H9 (cell line): ENCODE measurements at regions not wholly inside any gene's neighbourhood (a gene's known extent, or its start where the extent isn't known, plus 50 kb on each side); places are given as distances from the start of the nearest gene placed in this dataset.

Source experiments
- DNase-seq: peaks from one replicate; pipeline ENCODE4 v3.0.0-alpha.2; 2017
- H2AFZ ChIP-seq: one replicate; pipeline ENCODE4 v1.6.1; 2013; ENCODE audit warnings: mild to moderate bottlenecking, low read length, control low read depth, moderate library complexity
- H2AK5ac ChIP-seq: 2 replicates; pipeline ENCODE4 v1.6.1; 2013; ENCODE audit warnings: low read length, control low read depth, mixed read lengths; ENCODE audit not compliant: insufficient read length
- H2BK120ac ChIP-seq: one replicate; pipeline ENCODE4 v1.6.1; 2013; ENCODE audit warnings: low read depth, mild to moderate bottlenecking, low read length, control low read depth, inconsistent platforms; ENCODE audit not compliant: poor library complexity, severe bottlenecking
- H2BK12ac ChIP-seq: 2 replicates; pipeline ENCODE4 v1.6.1; 2013; ENCODE audit warnings: low read length, control low read depth, mixed read lengths, low read depth; ENCODE audit not compliant: insufficient read length
- H2BK15ac ChIP-seq: 2 replicates; pipeline ENCODE4 v1.6.1; 2013; ENCODE audit warnings: low read depth, low read length, control low read depth
- H2BK20ac ChIP-seq: one replicate; pipeline ENCODE4 v1.6.1; 2013; ENCODE audit warnings: low read depth, mild to moderate bottlenecking, low read length, control low read depth, inconsistent platforms; ENCODE audit not compliant: poor library complexity, severe bottlenecking
- H2BK5ac ChIP-seq: 2 replicates; pipeline ENCODE4 v1.6.1; 2013; ENCODE audit warnings: low read length, control low read depth, mixed read lengths; ENCODE audit not compliant: insufficient read length
- H3K14ac ChIP-seq: 2 replicates; pipeline ENCODE4 v1.6.1; 2013; ENCODE audit warnings: low read length, control low read depth; ENCODE audit not compliant: insufficient read depth
- H3K18ac ChIP-seq: 2 replicates; pipeline ENCODE4 v1.6.1; 2013; ENCODE audit warnings: low read depth, mild to moderate bottlenecking, mixed read lengths, low read length, control low read depth; ENCODE audit not compliant: insufficient read length
- H3K23ac ChIP-seq: 2 replicates; pipeline ENCODE4 v1.6.1; 2013; ENCODE audit warnings: low read length, control low read depth, mixed read lengths, low read depth; ENCODE audit not compliant: insufficient read length
- H3K23me2 ChIP-seq: 2 replicates; pipeline ENCODE4 v1.6.1; 2013; ENCODE audit warnings: low read depth, mild to moderate bottlenecking, mixed read lengths, low read length, control low read depth; ENCODE audit not compliant: insufficient read length, poor library complexity, severe bottlenecking
- H3K27ac ChIP-seq: 2 replicates; pipeline ENCODE4 v1.5.1; 2013; ENCODE audit warnings: low read length, control low read depth, mixed read lengths, low read depth; ENCODE audit not compliant: insufficient read length
- H3K27me3 ChIP-seq: 2 replicates; pipeline ENCODE4 v1.6.1; 2013; ENCODE audit warnings: low read length, control low read depth, inconsistent platforms; ENCODE audit not compliant: insufficient read depth
- H3K4ac ChIP-seq: 2 replicates; pipeline ENCODE4 v1.6.1; 2013; ENCODE audit warnings: low read depth, mild to moderate bottlenecking, control low read depth, inconsistent platforms, low read length, moderate library complexity
- H3K4me1 ChIP-seq: 2 replicates; pipeline ENCODE4 v1.6.1; 2013; ENCODE audit warnings: low read length, control low read depth, inconsistent platforms; ENCODE audit not compliant: insufficient read depth
- H3K4me2 ChIP-seq: 2 replicates; pipeline ENCODE4 v1.6.1; 2013; ENCODE audit warnings: low read length, control low read depth, mixed read lengths; ENCODE audit not compliant: insufficient read length, insufficient read depth
- H3K56ac ChIP-seq: 2 replicates; pipeline ENCODE4 v1.6.1; 2013; ENCODE audit warnings: low read depth, mild to moderate bottlenecking, mixed read lengths, low read length, control low read depth; ENCODE audit not compliant: insufficient read length
- H3K79me1 ChIP-seq: 2 replicates; pipeline ENCODE4 v1.6.1; 2013; ENCODE audit warnings: low read depth, mild to moderate bottlenecking, moderate library complexity, low read length, control low read depth, inconsistent platforms; ENCODE audit not compliant: insufficient read depth, poor library complexity, severe bottlenecking
- H3K79me2 ChIP-seq: 2 replicates; pipeline ENCODE4 v1.6.1; 2013; ENCODE audit warnings: low read length, control low read depth, inconsistent platforms; ENCODE audit not compliant: insufficient read depth
- H3K9ac ChIP-seq: 2 replicates; pipeline ENCODE4 v1.6.1; 2013; ENCODE audit warnings: low read length, control low read depth, mixed read lengths; ENCODE audit not compliant: insufficient read length; ENCODE audit errors: extremely low read depth
- H3K9me3 ChIP-seq: one replicate; pipeline ENCODE4 v1.6.1; 2013; ENCODE audit warnings: low read depth, low read length, inconsistent platforms; ENCODE audit not compliant: control insufficient read depth
- H3T11ph ChIP-seq: one replicate; pipeline ENCODE4 v1.6.1; 2013; ENCODE audit warnings: mild to moderate bottlenecking, low read length, control low read depth, inconsistent platforms
- H4K20me1 ChIP-seq: one replicate; pipeline ENCODE4 v1.6.1; 2013; ENCODE audit not compliant: control insufficient read depth, insufficient read length, insufficient read depth
- H4K5ac ChIP-seq: 2 replicates; pipeline ENCODE4 v1.6.1; 2013; ENCODE audit warnings: low read depth, mild to moderate bottlenecking, mixed read lengths, low read length, control low read depth; ENCODE audit not compliant: insufficient read length
- H4K8ac ChIP-seq: replicated peaks from 2 replicates; pipeline ENCODE4 v1.6.1; 2013; ENCODE audit warnings: low read length, control low read depth, mixed read lengths, low read depth; ENCODE audit not compliant: insufficient read length
- H4K91ac ChIP-seq: 2 replicates; pipeline ENCODE4 v1.6.1; 2013; ENCODE audit warnings: low read depth, mild to moderate bottlenecking, moderate library complexity, mixed read lengths, low read length, control low read depth; ENCODE audit not compliant: insufficient read length
- H3K27ac Mint-ChIP-seq, 3 experiments: 2 replicates in 2 of 3; 3 replicates in 1 of 3; pipeline ENCODE4 v1.8.0; 2020 to 2021; ENCODE audit warnings: mixed read lengths in 3 of 3, mild to moderate bottlenecking in 1 of 3, moderate library complexity in 1 of 3
- H3K27me3 Mint-ChIP-seq: 2 replicates; pipeline ENCODE4 v1.8.0; 2021; ENCODE audit warnings: low read depth, mild to moderate bottlenecking, moderate library complexity, mixed read lengths
- H3K36me3 Mint-ChIP-seq, 3 experiments: 2 replicates in 2 of 3; 3 replicates in 1 of 3; pipeline ENCODE4 v1.8.0; 2020 to 2021; ENCODE audit warnings: low read depth in 3 of 3, mixed read lengths in 3 of 3; ENCODE audit not compliant: insufficient read depth in 1 of 3
- H3K4me1 Mint-ChIP-seq, 2 experiments: 2 replicates each; pipeline ENCODE4 v1.8.0; 2020; ENCODE audit warnings: mixed read lengths in 2 of 2
- H3K4me3 Mint-ChIP-seq, 2 experiments: 2 replicates in 1 of 2; 3 replicates in 1 of 2; pipeline ENCODE4 v1.8.0; 2020 to 2021; ENCODE audit warnings: mild to moderate bottlenecking in 2 of 2, mixed read lengths in 2 of 2, moderate library complexity in 1 of 2
- H3K9me3 Mint-ChIP-seq, 2 experiments: 2 replicates in 1 of 2; 3 replicates in 1 of 2; pipeline ENCODE4 v1.8.0; 2020; ENCODE audit warnings: mild to moderate bottlenecking in 2 of 2, mixed read lengths in 2 of 2, moderate library complexity in 1 of 2
- WGBS: extraction: QIAGEN DNeasy Blood & Tissue Kit; methylation state at CpG from one replicate; pipeline ENCODE4 v1.1.7; 2013; ENCODE audit warnings: missing lambda C conversion rate, low lambda C conversion rate, mixed read lengths; ENCODE audit not compliant: insufficient read length; ENCODE audit errors: extremely low coverage; 5-methylcytosine and 5-hydroxymethylcytosine counted together
- TF ChIP-seq, protein P1 (sequence below): fragments of 200-600 bp; sonication (generic); conservative IDR thresholded peaks from 3 replicates; pipeline ENCODE4 v1.8.0; 2021; ENCODE audit warnings: antibody characterized with exemption, mild to moderate bottlenecking

DNA sequence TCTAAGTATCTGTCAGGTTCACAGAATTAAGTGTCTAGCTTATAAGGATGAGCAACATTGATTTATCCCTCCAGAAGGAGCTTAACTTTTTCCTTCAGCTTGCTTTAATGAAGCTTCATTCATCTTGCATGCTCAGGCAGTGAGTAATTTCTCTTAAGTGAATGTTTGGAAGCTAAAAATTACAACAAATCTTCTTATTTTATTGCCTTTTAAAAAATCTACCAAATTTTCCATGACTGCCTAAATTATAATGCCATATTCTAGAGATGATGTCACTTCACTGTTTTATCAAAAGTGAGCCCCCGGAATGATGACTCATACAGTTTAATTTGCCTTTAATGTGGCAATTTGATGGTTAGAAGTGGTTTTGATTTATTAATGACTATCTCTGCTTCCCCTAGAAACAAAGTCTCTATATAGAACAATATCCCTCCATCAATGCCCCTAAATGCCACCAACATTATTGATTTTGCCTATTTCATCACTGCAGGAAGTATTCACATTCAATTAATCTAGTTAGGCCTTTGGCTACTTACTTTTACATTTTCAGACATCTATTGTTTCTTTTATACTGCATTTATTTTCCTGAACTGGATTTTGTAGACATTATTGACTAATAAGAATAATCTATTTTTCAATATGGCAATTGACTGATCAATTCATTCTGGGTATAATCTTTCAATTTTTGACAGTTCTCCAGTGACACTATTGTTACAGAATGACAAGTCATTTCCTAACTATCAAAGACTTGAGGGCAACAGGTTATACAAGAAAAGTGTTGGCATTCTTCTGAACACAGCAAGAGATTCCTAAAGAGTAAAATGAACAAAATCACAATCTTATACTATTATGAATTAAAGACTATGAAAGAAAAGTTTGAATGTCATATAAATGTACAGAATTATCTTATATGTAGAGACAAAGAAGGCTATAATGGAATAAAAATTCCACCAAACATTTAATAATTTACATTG, 139.3 kb upstream of the ODAD2 start:
- H3K4me2 ChIP-seq: no peak overlapping the region

More for the DNA sequence above, 139.3 kb upstream of the ODAD2 start:
- no peak overlapping the region for H2BK20ac ChIP-seq
- H2BK120ac ChIP-seq: no peak overlapping the region
- no peak overlapping the region for H2BK15ac ChIP-seq
- no peak overlapping the region for H3K23ac ChIP-seq
- no peaks in the 10 kb centered on the region for H3K4me1 ChIP-seq
- H3K9ac ChIP-seq: no peak overlapping the region
- no CpG with 5 or more reads among the region's 1 CpG for WGBS
- no peaks in the 10 kb centered on the region for H3K27me3 ChIP-seq
- no peaks in the 10 kb centered on the region for H3K79me2 ChIP-seq
- TF ChIP-seq, protein P1, sequence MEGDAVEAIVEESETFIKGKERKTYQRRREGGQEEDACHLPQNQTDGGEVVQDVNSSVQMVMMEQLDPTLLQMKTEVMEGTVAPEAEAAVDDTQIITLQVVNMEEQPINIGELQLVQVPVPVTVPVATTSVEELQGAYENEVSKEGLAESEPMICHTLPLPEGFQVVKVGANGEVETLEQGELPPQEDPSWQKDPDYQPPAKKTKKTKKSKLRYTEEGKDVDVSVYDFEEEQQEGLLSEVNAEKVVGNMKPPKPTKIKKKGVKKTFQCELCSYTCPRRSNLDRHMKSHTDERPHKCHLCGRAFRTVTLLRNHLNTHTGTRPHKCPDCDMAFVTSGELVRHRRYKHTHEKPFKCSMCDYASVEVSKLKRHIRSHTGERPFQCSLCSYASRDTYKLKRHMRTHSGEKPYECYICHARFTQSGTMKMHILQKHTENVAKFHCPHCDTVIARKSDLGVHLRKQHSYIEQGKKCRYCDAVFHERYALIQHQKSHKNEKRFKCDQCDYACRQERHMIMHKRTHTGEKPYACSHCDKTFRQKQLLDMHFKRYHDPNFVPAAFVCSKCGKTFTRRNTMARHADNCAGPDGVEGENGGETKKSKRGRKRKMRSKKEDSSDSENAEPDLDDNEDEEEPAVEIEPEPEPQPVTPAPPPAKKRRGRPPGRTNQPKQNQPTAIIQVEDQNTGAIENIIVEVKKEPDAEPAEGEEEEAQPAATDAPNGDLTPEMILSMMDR: no peak
- no peaks in the 10 kb centered on the region for H3K9me3 ChIP-seq
- DNase-seq: no peak
- no peak overlapping the region for H4K91ac ChIP-seq
- no peak overlapping the region for H3K56ac ChIP-seq
- no peak overlapping the region for H4K5ac ChIP-seq
- H3T11ph ChIP-seq: no peak overlapping the region
- no peak overlapping the region for H3K4me3 Mint-ChIP-seq
- no peak overlapping the region for H2BK5ac ChIP-seq
- no peaks in the 10 kb centered on the region for H3K4me1 Mint-ChIP-seq
- H3K4ac ChIP-seq: no peak overlapping the region
- no peaks in the 10 kb centered on the region for H3K79me1 ChIP-seq
- H3K27me3 Mint-ChIP-seq: no peaks in the 10 kb centered on the region
- H3K18ac ChIP-seq: no peak overlapping the region
- no peak overlapping the region for H4K8ac ChIP-seq
- no peak overlapping the region for H3K27ac ChIP-seq
- H2BK12ac ChIP-seq: no peak overlapping the region
- H3K23me2 ChIP-seq: no peaks in the 10 kb centered on the region
- no peak overlapping the region for H2AFZ ChIP-seq
- H4K20me1 ChIP-seq: no peaks in the 10 kb centered on the region
- H3K9me3 Mint-ChIP-seq: peaks cover 21 to 24% of the 10 kb centered on the region in 2 experiments
- H3K27ac Mint-ChIP-seq: no peak overlapping the region
- peaks cover 9 to 27% (median 13%) of the 10 kb centered on the region in 3 experiments for H3K36me3 Mint-ChIP-seq
- H3K14ac ChIP-seq: no peak overlapping the region
- H2AK5ac ChIP-seq: no peak overlapping the region
